Activated naive CD8-positive, alpha-beta T cell treated with anti-CD3 and anti-CD28 coated beads for 36 hours (primary cell): ENCODE measurements at regions not wholly inside any gene's neighbourhood (a gene's known extent, or its start where the extent isn't known, plus 50 kb on each side); places are given as distances from the start of the nearest gene placed in this dataset.
"Not testable (repeated sequence)": the region's sequence is repeated elsewhere in the genome, so short reads cannot be mapped to it uniquely, and the experiment has no call there.

ENCODE experiments used
- DNase-seq: peaks from one replicate; pipeline ENCODE4 v3.0.0; 2021
- H3K27ac Mint-ChIP-seq: one replicate; pipeline ENCODE4 v1.8.0; 2022; ENCODE audit warnings: mild to moderate bottlenecking, moderate library complexity, mixed read lengths
- H3K27me3 Mint-ChIP-seq: one replicate; pipeline ENCODE4 v1.8.0; 2022; ENCODE audit warnings: mild to moderate bottlenecking, mixed read lengths
- H3K36me3 Mint-ChIP-seq: one replicate; pipeline ENCODE4 v1.8.0; 2021; ENCODE audit warnings: mild to moderate bottlenecking, mixed read lengths
- H3K4me1 Mint-ChIP-seq: one replicate; pipeline ENCODE4 v1.8.0; 2021; ENCODE audit warnings: mixed read lengths
- H3K4me3 Mint-ChIP-seq: one replicate; pipeline ENCODE4 v1.8.0; 2022; ENCODE audit warnings: mild to moderate bottlenecking, moderate library complexity, mixed read lengths
- H3K9me3 Mint-ChIP-seq: one replicate; pipeline ENCODE4 v1.8.0; 2022; ENCODE audit warnings: mixed read lengths

- H3K9me3 Mint-ChIP-seq, result peaks cover 2% of the 10 kb centered on the region
- no peaks in the 10 kb centered on the region for H3K4me1 Mint-ChIP-seq
- no peaks in the 10 kb centered on the region for H3K36me3 Mint-ChIP-seq
- H3K27ac Mint-ChIP-seq, result no peak overlapping the region
- no peaks in the 10 kb centered on the region for H3K27me3 Mint-ChIP-seq
- no peak overlapping the region for H3K4me3 Mint-ChIP-seq
- DNase-seq, result no peak
Observed at GRCh38 chrX:39678914-39679313, 418.8 kb downstream of the BCOR start.

GRCh38 chrX:39679497-39680157 lies 418.1 kb downstream of the BCOR start:
- no peaks in the 10 kb centered on the region for H3K36me3 Mint-ChIP-seq

GRCh38 chrX:39681885-39682284 lies 415.9 kb downstream of the BCOR start:
- Mint-ChIP-seq H3K27me3 (peaks cover 17% of the 10 kb centered on the region), H3K4me1 (no peaks in the 10 kb centered on the region), H3K4me3 (no peak overlapping the region), H3K36me3 (no peaks in the 10 kb centered on the region), H3K27ac (no peak overlapping the region), H3K9me3 (peaks cover 2% of the 10 kb centered on the region)
- no peak for DNase-seq

More at GRCh38 chrX:39679497-39680157, 418.1 kb downstream of the BCOR start:
- no peak overlapping the region for H3K27ac Mint-ChIP-seq
- H3K9me3 Mint-ChIP-seq, result peaks cover 2% of the 10 kb centered on the region
- peaks cover 4% of the 10 kb centered on the region for H3K27me3 Mint-ChIP-seq
- no peak overlapping the region for H3K4me3 Mint-ChIP-seq
- DNase-seq, result no peak
- H3K4me1 Mint-ChIP-seq, result no peaks in the 10 kb centered on the region

- peaks cover 21% of the 10 kb centered on the region for H3K27me3 Mint-ChIP-seq
- H3K4me3 Mint-ChIP-seq, result no peak overlapping the region
- peaks cover 2% of the 10 kb centered on the region for H3K9me3 Mint-ChIP-seq
- H3K27ac Mint-ChIP-seq, result no peak overlapping the region
- H3K36me3 Mint-ChIP-seq, result no peaks in the 10 kb centered on the region
- DNase-seq, result no peak
- H3K4me1 Mint-ChIP-seq, result no peaks in the 10 kb centered on the region
Observed at GRCh38 chrX:39682778-39683177, 415.0 kb downstream of the BCOR start.

- H3K4me3 Mint-ChIP-seq, result no peak overlapping the region
- H3K27ac Mint-ChIP-seq, result no peak overlapping the region
- H3K27me3 Mint-ChIP-seq, result peaks cover 49% of the 10 kb centered on the region
- H3K9me3 Mint-ChIP-seq, result no peaks in the 10 kb centered on the region
- H3K4me1 Mint-ChIP-seq, result peaks cover 7% of the 10 kb centered on the region
- no peaks in the 10 kb centered on the region for H3K36me3 Mint-ChIP-seq
- DNase-seq, result no peak
Observed at GRCh38 chrX:39688219-39688575, 409.6 kb downstream of the BCOR start.

- no peak overlapping the region for H3K27ac Mint-ChIP-seq
- H3K4me3 Mint-ChIP-seq, result no peak overlapping the region
Observed at GRCh38 chrX:39688576-39689375, 409.0 kb downstream of the BCOR start.

GRCh38 chrX:39689376-39690104 lies 408.2 kb downstream of the BCOR start:
- no peak for DNase-seq
- Mint-ChIP-seq H3K9me3 (no peaks in the 10 kb centered on the region), H3K27ac (no peak overlapping the region), H3K4me1 (peaks cover 7% of the 10 kb centered on the region), H3K36me3 (no peaks in the 10 kb centered on the region), H3K27me3 (peaks cover 45% of the 10 kb centered on the region), H3K4me3 (no peak overlapping the region)

More at GRCh38 chrX:39688576-39689375, 409.0 kb downstream of the BCOR start:
- Mint-ChIP-seq H3K9me3 (no peaks in the 10 kb centered on the region), H3K4me1 (peaks cover 7% of the 10 kb centered on the region), H3K27me3 (peaks cover 49% of the 10 kb centered on the region), H3K36me3 (no peaks in the 10 kb centered on the region)
- peak; percentile 34 for DNase-seq

GRCh38 chrX:39690541-39691415 lies 407.0 kb downstream of the BCOR start:
- DNase-seq, result no peak

GRCh38 chrX:39691724-39692123 lies 406.0 kb downstream of the BCOR start:
- peaks cover 32% of the 10 kb centered on the region for H3K27me3 Mint-ChIP-seq
- H3K36me3 Mint-ChIP-seq, result no peaks in the 10 kb centered on the region
- H3K9me3 Mint-ChIP-seq, result no peaks in the 10 kb centered on the region
- no peak for DNase-seq
- no peak overlapping the region for H3K27ac Mint-ChIP-seq
- peaks cover 7% of the 10 kb centered on the region for H3K4me1 Mint-ChIP-seq
- H3K4me3 Mint-ChIP-seq, result no peak overlapping the region

More at GRCh38 chrX:39690541-39691415, 407.0 kb downstream of the BCOR start:
- H3K27me3 Mint-ChIP-seq, result peaks cover 40% of the 10 kb centered on the region
- H3K9me3 Mint-ChIP-seq, result no peaks in the 10 kb centered on the region
- H3K4me3 Mint-ChIP-seq, result no peak overlapping the region
- H3K27ac Mint-ChIP-seq, result no peak overlapping the region
- H3K36me3 Mint-ChIP-seq, result no peaks in the 10 kb centered on the region
- peaks cover 7% of the 10 kb centered on the region for H3K4me1 Mint-ChIP-seq

GRCh38 chrX:39692796-39693195 lies 405.0 kb downstream of the BCOR start:
- Mint-ChIP-seq H3K4me3 (no peak overlapping the region), H3K27me3 (peaks cover 28% of the 10 kb centered on the region), H3K27ac (no peak overlapping the region), H3K4me1 (peaks cover 7% of the 10 kb centered on the region), H3K36me3 (no peaks in the 10 kb centered on the region), H3K9me3 (no peaks in the 10 kb centered on the region)
- no peak for DNase-seq

GRCh38 chrX:39693298-39693697 lies 404.5 kb downstream of the BCOR start:
- Mint-ChIP-seq H3K27ac (no peak overlapping the region), H3K36me3 (no peaks in the 10 kb centered on the region), H3K9me3 (no peaks in the 10 kb centered on the region), H3K4me1 (peaks cover 5% of the 10 kb centered on the region), H3K27me3 (peaks cover 28% of the 10 kb centered on the region), H3K4me3 (no peak overlapping the region)
- no peak for DNase-seq

GRCh38 chrX:39702636-39703035 lies 395.1 kb downstream of the BCOR start:
- H3K36me3 Mint-ChIP-seq, H3K9me3 Mint-ChIP-seq: not testable (repeated sequence)

GRCh38 chrX:39703307-39703706 lies 394.5 kb downstream of the BCOR start:
- H3K27ac Mint-ChIP-seq, result no peak overlapping the region
- no peaks in the 10 kb centered on the region for H3K36me3 Mint-ChIP-seq
- no peaks in the 10 kb centered on the region for H3K9me3 Mint-ChIP-seq
- no peak overlapping the region for H3K4me3 Mint-ChIP-seq
- no peaks in the 10 kb centered on the region for H3K27me3 Mint-ChIP-seq
- no peak for DNase-seq
- H3K4me1 Mint-ChIP-seq, result no peaks in the 10 kb centered on the region

More at GRCh38 chrX:39702636-39703035, 395.1 kb downstream of the BCOR start:
- H3K27ac Mint-ChIP-seq, H3K4me1 Mint-ChIP-seq, H3K27me3 Mint-ChIP-seq, DNase-seq, H3K4me3 Mint-ChIP-seq: not testable (repeated sequence)

- H3K4me1 Mint-ChIP-seq, result no peaks in the 10 kb centered on the region
Observed at GRCh38 chrX:39704590-39704989, 393.2 kb downstream of the BCOR start.

More at GRCh38 chrX:39704590-39704989, 393.2 kb downstream of the BCOR start:
- Mint-ChIP-seq H3K27me3 (no peaks in the 10 kb centered on the region), H3K4me3 (no peak overlapping the region), H3K27ac (no peak overlapping the region), H3K9me3 (peaks cover 5% of the 10 kb centered on the region), H3K36me3 (no peaks in the 10 kb centered on the region)
- no peak for DNase-seq
